ENCODE measurements at regions not wholly inside any gene's neighbourhood (a gene's known extent, or its start where the extent isn't known, plus 50 kb on each side); places are given as distances from the start of the nearest gene placed in this dataset.

DNA sequence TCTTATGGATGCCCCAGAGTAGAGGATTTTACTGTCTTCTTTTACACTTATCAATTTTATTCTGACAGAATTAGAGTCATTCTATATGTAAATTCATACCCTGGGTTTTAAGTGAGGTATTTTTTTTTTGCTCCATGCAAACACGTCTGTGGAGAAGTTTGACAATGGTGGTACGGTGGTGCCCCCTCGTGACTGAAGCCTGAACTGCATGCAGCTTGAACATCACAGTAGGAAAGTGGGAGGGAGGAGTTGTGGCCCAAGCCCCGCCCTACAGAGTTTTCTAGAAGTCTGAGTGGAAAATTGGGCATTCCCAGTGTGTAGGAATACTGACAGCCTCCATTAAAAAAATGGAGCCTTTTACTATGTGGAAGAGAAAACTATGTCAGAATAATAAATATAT lies 73.3 kb upstream of the RAB40AL start:
- Histone ChIP-seq H3K27ac (ENCODE audit: low read depth, low read length) (no peak overlapping the region), H3K79me2 (ENCODE audit: control insufficient read depth, low read length) (no peaks in the 10 kb centered on the region), H3K27me3 (ENCODE audit: control insufficient read depth, low read length) (no peaks in the 10 kb centered on the region), H3K36me3 (ENCODE audit: control insufficient read depth, low read length) (no peaks in the 10 kb centered on the region), H3K4me1 (ENCODE audit: control insufficient read depth, low read length) (no peaks in the 10 kb centered on the region), H3K9me2 (replicated peaks; ENCODE audit: control insufficient read depth, low read length) (no peaks in the 10 kb centered on the region), H3F3A (ENCODE audit: control insufficient read depth, insufficient read depth) (no peaks in the 10 kb centered on the region), H3K4me2 (ENCODE audit: low read length) (no peak overlapping the region), H3K4me3 (ENCODE audit: low read length) (no peak overlapping the region), H4K20me1 (ENCODE audit: control insufficient read depth, insufficient read depth, low read depth, low read length) (no peaks in the 10 kb centered on the region), H3K9me3 (ENCODE audit: control insufficient read depth, insufficient read depth, low read length) (no peaks in the 10 kb centered on the region)
- TF ChIP-seq, protein P1, sequence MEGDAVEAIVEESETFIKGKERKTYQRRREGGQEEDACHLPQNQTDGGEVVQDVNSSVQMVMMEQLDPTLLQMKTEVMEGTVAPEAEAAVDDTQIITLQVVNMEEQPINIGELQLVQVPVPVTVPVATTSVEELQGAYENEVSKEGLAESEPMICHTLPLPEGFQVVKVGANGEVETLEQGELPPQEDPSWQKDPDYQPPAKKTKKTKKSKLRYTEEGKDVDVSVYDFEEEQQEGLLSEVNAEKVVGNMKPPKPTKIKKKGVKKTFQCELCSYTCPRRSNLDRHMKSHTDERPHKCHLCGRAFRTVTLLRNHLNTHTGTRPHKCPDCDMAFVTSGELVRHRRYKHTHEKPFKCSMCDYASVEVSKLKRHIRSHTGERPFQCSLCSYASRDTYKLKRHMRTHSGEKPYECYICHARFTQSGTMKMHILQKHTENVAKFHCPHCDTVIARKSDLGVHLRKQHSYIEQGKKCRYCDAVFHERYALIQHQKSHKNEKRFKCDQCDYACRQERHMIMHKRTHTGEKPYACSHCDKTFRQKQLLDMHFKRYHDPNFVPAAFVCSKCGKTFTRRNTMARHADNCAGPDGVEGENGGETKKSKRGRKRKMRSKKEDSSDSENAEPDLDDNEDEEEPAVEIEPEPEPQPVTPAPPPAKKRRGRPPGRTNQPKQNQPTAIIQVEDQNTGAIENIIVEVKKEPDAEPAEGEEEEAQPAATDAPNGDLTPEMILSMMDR (IDR thresholded peaks at IDR 0.05; ENCODE audit: low read depth, low read length, poor library complexity, severe bottlenecking), result peak; percentile 64
- TF ChIP-seq EZH2phosphoT487 (IDR thresholded peaks at IDR 0.05; ENCODE audit: borderline replicate concordance, low read length), result no peak

DNA sequence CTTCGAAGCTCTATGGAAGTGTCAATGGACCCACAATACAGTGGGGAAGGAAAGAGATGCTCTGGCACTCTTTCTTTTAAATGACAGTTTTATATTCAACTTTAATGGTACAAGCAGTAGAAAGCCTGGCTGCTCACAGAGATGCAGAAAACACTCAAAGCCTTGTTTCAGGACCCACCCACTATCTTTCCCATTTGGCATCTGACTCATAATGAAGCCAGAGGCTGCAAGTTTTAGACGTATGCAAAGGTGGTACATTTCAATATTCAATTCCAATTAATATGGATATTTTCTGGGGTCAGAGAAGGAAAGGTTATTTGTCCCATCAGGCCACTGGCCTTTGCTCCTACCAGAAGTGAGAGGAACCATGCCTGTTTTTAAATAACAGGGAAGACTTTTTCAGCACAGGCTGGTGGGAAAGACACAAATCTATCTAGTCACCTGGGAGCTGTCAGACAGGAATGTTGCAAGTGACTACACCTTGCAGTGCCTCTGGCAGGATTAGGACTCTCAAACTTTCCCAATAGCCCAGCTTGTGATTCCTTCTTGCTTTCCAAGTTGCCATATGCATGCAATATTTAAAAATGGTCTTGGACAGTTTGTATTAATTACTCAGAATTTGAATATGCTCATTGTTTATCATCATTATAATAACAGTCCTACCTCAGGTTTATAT lies 70.0 kb upstream of the RAB40AL start:
- Histone ChIP-seq H3K27me3 (ENCODE audit: control insufficient read depth, low read length) (no peaks in the 10 kb centered on the region), H3K4me1 (ENCODE audit: control insufficient read depth, low read length) (no peaks in the 10 kb centered on the region), H3F3A (ENCODE audit: control insufficient read depth, insufficient read depth) (no peaks in the 10 kb centered on the region), H3K4me3 (ENCODE audit: low read length) (no peak overlapping the region), H3K79me2 (ENCODE audit: control insufficient read depth, low read length) (no peaks in the 10 kb centered on the region), H3K4me2 (ENCODE audit: low read length) (no peak overlapping the region), H3K27ac (ENCODE audit: low read depth, low read length) (no peak overlapping the region), H3K9me3 (ENCODE audit: control insufficient read depth, insufficient read depth, low read length) (no peaks in the 10 kb centered on the region), H4K20me1 (ENCODE audit: control insufficient read depth, insufficient read depth, low read depth, low read length) (no peaks in the 10 kb centered on the region), H3K36me3 (ENCODE audit: control insufficient read depth, low read length) (no peaks in the 10 kb centered on the region), H3K9me2 (replicated peaks; ENCODE audit: control insufficient read depth, low read length) (no peaks in the 10 kb centered on the region)
- no peak for TF ChIP-seq EZH2phosphoT487 (IDR thresholded peaks at IDR 0.05; ENCODE audit: borderline replicate concordance, low read length)
- TF ChIP-seq, protein P1 (IDR thresholded peaks at IDR 0.05; ENCODE audit: low read depth, low read length, poor library complexity, severe bottlenecking), result no peak

DNA sequence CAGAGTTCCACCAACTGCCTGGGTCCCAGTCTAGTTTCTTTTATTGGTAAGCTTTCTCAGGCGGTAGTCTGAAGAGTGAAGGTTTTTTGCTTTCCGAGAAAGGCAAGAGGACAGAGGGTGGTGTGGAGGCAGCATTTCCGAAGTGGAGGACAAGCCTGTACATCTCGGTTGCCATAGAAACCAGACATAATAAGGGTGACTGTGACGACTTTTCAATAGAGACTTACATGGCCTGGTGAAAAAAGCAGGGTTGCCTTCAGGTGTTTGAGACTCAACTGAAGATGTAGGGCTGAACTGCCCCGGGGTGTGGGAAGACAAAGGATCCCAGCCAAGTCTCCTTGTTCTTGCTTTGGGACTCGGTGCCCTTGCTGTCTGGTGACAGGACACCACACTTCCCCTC lies 53.6 kb upstream of the RAB40AL start:
- Histone ChIP-seq H3K27me3 (ENCODE audit: control insufficient read depth, low read length) (no peaks in the 10 kb centered on the region), H3K4me1 (ENCODE audit: control insufficient read depth, low read length) (no peaks in the 10 kb centered on the region), H3K4me3 (ENCODE audit: low read length) (no peak overlapping the region), H4K20me1 (ENCODE audit: control insufficient read depth, insufficient read depth, low read depth, low read length) (no peaks in the 10 kb centered on the region), H3K9me3 (ENCODE audit: control insufficient read depth, insufficient read depth, low read length) (no peaks in the 10 kb centered on the region), H3F3A (ENCODE audit: control insufficient read depth, insufficient read depth) (no peaks in the 10 kb centered on the region), H3K9me2 (replicated peaks; ENCODE audit: control insufficient read depth, low read length) (no peaks in the 10 kb centered on the region), H3K36me3 (ENCODE audit: control insufficient read depth, low read length) (no peaks in the 10 kb centered on the region), H3K27ac (ENCODE audit: low read depth, low read length) (no peak overlapping the region), H3K79me2 (ENCODE audit: control insufficient read depth, low read length) (no peaks in the 10 kb centered on the region), H3K4me2 (ENCODE audit: low read length) (no peak overlapping the region)
- TF ChIP-seq, protein P1 (IDR thresholded peaks at IDR 0.05; ENCODE audit: low read depth, low read length, poor library complexity, severe bottlenecking), result no peak
- no peak for TF ChIP-seq EZH2phosphoT487 (IDR thresholded peaks at IDR 0.05; ENCODE audit: borderline replicate concordance, low read length)
